ENCODE measurements at regions not wholly inside any gene's neighbourhood (a gene's known extent, or its start where the extent isn't known, plus 50 kb on each side); places are given as distances from the start of the nearest gene placed in this dataset.

GRCh38 chr4:24729119-24729730, 66.1 kb upstream of the SOD3 start:
- no peak for TF ChIP-seq CTCF (IDR thresholded peaks at IDR 0.05)
- TF ChIP-seq POLR2A (IDR thresholded peaks at IDR 0.05) = no peak
